ENCODE measurements at regions not wholly inside any gene's neighbourhood (a gene's known extent, or its start where the extent isn't known, plus 50 kb on each side); places are given as distances from the start of the nearest gene placed in this dataset.

DNA sequence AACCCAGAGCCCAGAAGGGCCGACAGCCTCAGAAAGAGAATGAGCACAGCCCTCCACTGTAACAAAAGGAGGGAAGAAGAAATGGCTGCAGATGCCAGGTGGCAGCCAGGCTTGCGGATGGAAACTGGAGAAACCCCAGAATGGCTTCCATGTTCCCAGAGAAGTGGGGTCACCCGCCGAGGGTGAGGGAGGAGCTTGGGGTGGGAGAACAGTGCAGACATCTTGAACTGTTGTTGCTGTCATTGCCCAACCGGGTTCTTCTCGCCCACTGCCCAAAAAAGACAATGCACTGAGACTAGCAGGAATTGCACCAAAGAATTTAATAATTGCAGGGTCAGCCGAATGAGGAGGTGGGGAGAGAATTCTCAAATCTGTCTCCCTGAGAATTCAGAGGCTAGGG is 223.2 kb upstream of the RAB6C start:
- no peak for TF ChIP-seq IRF1 (CRISPR knock-in tag; IDR thresholded peaks at IDR 0.05)
- TF ChIP-seq SMAD3 (CRISPR knock-in tag; IDR thresholded peaks at IDR 0.05; ENCODE audit: borderline replicate concordance), result no peak
- TF ChIP-seq, protein P1, sequence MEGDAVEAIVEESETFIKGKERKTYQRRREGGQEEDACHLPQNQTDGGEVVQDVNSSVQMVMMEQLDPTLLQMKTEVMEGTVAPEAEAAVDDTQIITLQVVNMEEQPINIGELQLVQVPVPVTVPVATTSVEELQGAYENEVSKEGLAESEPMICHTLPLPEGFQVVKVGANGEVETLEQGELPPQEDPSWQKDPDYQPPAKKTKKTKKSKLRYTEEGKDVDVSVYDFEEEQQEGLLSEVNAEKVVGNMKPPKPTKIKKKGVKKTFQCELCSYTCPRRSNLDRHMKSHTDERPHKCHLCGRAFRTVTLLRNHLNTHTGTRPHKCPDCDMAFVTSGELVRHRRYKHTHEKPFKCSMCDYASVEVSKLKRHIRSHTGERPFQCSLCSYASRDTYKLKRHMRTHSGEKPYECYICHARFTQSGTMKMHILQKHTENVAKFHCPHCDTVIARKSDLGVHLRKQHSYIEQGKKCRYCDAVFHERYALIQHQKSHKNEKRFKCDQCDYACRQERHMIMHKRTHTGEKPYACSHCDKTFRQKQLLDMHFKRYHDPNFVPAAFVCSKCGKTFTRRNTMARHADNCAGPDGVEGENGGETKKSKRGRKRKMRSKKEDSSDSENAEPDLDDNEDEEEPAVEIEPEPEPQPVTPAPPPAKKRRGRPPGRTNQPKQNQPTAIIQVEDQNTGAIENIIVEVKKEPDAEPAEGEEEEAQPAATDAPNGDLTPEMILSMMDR (IDR thresholded peaks at IDR 0.05), result no peak
- TF ChIP-seq RORB (CRISPR knock-in tag; IDR thresholded peaks at IDR 0.05), result no peak
- TF ChIP-seq, protein P2, sequence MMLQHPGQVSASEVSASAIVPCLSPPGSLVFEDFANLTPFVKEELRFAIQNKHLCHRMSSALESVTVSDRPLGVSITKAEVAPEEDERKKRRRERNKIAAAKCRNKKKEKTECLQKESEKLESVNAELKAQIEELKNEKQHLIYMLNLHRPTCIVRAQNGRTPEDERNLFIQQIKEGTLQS (CRISPR knock-in tag; conservative IDR thresholded peaks at IDR 0.05), result no peak
- TF ChIP-seq NR2C2 (CRISPR knock-in tag; IDR thresholded peaks at IDR 0.05), result no peak
- TF ChIP-seq, protein P3, sequence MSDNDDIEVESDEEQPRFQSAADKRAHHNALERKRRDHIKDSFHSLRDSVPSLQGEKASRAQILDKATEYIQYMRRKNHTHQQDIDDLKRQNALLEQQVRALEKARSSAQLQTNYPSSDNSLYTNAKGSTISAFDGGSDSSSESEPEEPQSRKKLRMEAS (CRISPR knock-in tag; IDR thresholded peaks at IDR 0.05), result no peak
